SU-DHL-6 (cell line): ENCODE measurements at regions not wholly inside any gene's neighbourhood (a gene's known extent, or its start where the extent isn't known, plus 50 kb on each side); places are given as distances from the start of the nearest gene placed in this dataset.

ENCODE experiments used
- CTCF ChIP-seq: fragments of 200-600 bp; sonication (generic); IDR thresholded peaks from one replicate; pipeline ENCODE4 v1.5.1; 2017; ENCODE audit warnings: antibody characterized with exemption, mild to moderate bottlenecking, low read length, moderate library complexity; ENCODE audit not compliant: insufficient read depth, poor library complexity, severe bottlenecking
- EZH2phosphoT487 ChIP-seq: fragments of 200-600 bp; sonication (generic), shearing (Covaris generic); conservative IDR thresholded peaks from 2 replicates; pipeline ENCODE4 v1.6.1; 2018; ENCODE audit warnings: mild to moderate bottlenecking, antibody characterized with exemption, low read length, moderate library complexity, mixed read lengths

GRCh38 chrX:5549512-5549911, 679.2 kb downstream of the NLGN4X start:
- TF ChIP-seq CTCF (no peak), EZH2phosphoT487 (no peak)
